Endodermal cell (in vitro differentiated cells): ENCODE measurements at regions not wholly inside any gene's neighbourhood (a gene's known extent, or its start where the extent isn't known, plus 50 kb on each side); places are given as distances from the start of the nearest gene placed in this dataset.

Experiments
- DNase-seq: peaks from one replicate; pipeline ENCODE4 v3.0.0-alpha.2; 2017
- H3K27ac ChIP-seq: 2 replicates; pipeline ENCODE4 v1.5.1; 2013; ENCODE audit warnings: mild to moderate bottlenecking, low read depth, low read length, moderate library complexity
- H3K27me3 ChIP-seq: 2 replicates; pipeline ENCODE4 v1.6.1; 2013; ENCODE audit warnings: mild to moderate bottlenecking, low read length, moderate library complexity; ENCODE audit not compliant: insufficient read depth, control insufficient read depth, poor library complexity, severe bottlenecking
- H3K36me3 ChIP-seq: 2 replicates; pipeline ENCODE4 v1.7.0; 2013; ENCODE audit warnings: mild to moderate bottlenecking, low read length, moderate library complexity; ENCODE audit not compliant: control insufficient read depth, insufficient read depth
- H3K4me1 ChIP-seq: one replicate; pipeline ENCODE4 v1.7.0; 2013; ENCODE audit warnings: low read length; ENCODE audit not compliant: control insufficient read depth, insufficient read depth
- H3K4me3 ChIP-seq: 2 replicates; pipeline ENCODE4 v1.5.1; 2013; ENCODE audit warnings: mild to moderate bottlenecking, low read length, moderate library complexity
- H3K9ac ChIP-seq: 2 replicates; pipeline ENCODE4 v1.6.1; 2013; ENCODE audit warnings: mild to moderate bottlenecking, low read length, moderate library complexity; ENCODE audit not compliant: poor library complexity, severe bottlenecking; ENCODE audit errors: extremely low read depth
- H3K9me3 ChIP-seq: 2 replicates; pipeline ENCODE4 v1.6.1; 2013; ENCODE audit warnings: mild to moderate bottlenecking, low read length, moderate library complexity; ENCODE audit not compliant: control insufficient read depth
- H3K27ac Mint-ChIP-seq: 2 replicates; pipeline ENCODE4 v1.8.0; 2020; ENCODE audit warnings: mixed read lengths
- H3K27me3 Mint-ChIP-seq: 2 replicates; pipeline ENCODE4 v1.8.0; 2021; ENCODE audit warnings: mild to moderate bottlenecking, mixed read lengths; ENCODE audit not compliant: insufficient read depth
- H3K36me3 Mint-ChIP-seq: 2 replicates; pipeline ENCODE4 v1.8.0; 2020; ENCODE audit warnings: low read depth, mixed read lengths
- H3K4me1 Mint-ChIP-seq: 2 replicates; pipeline ENCODE4 v1.8.0; 2020; ENCODE audit warnings: mixed read lengths
- H3K4me3 Mint-ChIP-seq: 2 replicates; pipeline ENCODE4 v1.8.0; 2020; ENCODE audit warnings: mild to moderate bottlenecking, moderate library complexity, mixed read lengths
- H3K9me3 Mint-ChIP-seq: 2 replicates; pipeline ENCODE4 v1.8.0; 2020; ENCODE audit warnings: mild to moderate bottlenecking, mixed read lengths
- CTCF ChIP-seq: fragments of 200-600 bp; sonication (generic); conservative IDR thresholded peaks from 2 replicates; pipeline ENCODE4 v1.5.0; 2021; ENCODE audit warnings: antibody characterized with exemption, mild to moderate bottlenecking
- WGBS, 2 experiments: methylation state at CpG; one replicate each; pipeline versions ENCODE4 v1.1.5 to v1.1.7; 2013; ENCODE audit warnings: missing lambda C conversion rate in 2 of 2, mixed read lengths in 1 of 2; ENCODE audit not compliant: insufficient coverage in 1 of 2, insufficient read length in 1 of 2; 5-methylcytosine and 5-hydroxymethylcytosine counted together

DNA sequence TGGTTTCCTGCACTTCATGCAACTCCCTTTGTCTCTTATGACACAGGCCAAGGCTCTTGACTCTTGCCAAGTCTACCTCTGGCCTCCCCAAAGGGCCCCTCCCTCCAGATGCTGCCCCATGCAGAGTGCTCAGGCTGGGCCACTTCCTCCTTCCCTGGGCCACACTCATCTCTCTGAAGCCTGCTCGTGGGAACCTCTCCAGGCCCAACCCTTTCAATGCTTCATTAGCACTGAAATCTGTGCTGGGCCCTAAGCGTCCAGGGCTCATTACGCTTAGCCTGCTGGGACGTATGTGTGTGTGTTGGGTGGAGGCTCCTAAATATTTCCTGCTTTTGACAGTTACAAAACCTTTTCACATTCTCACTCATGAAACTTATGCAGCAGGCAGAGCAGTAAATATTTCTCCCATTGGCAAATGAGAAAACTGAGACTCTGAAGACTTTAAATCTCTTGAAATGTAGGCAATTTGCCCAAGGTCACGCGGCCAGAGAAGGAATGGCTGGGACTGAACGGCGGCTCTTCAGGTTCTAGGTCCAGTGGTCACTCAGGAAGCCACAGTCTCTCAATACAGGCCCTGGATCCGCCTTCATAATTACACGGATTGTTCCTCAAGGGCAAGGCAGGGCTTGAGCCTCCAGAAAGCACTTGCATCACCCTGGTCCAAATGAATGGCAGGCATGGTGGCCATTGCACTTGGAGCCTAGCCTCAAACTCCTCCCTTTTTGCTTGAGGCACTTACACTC is 241.7 kb upstream of the HES1 start:
- Mint-ChIP-seq H3K4me3 (no peak overlapping the region), H3K27ac (peak overlapping the region; percentile 63), H3K4me1 (peaks cover 18% of the 10 kb centered on the region), H3K36me3 (no peaks in the 10 kb centered on the region), H3K9me3 (peaks cover 7% of the 10 kb centered on the region), H3K27me3 (no peaks in the 10 kb centered on the region)
- no peak overlapping the region for H3K4me3 ChIP-seq
- H3K27ac ChIP-seq = no peak overlapping the region
- H3K9ac ChIP-seq = no peak overlapping the region
- no peaks in the 10 kb centered on the region for H3K9me3 ChIP-seq
- no peak for TF ChIP-seq CTCF
- H3K4me1 ChIP-seq = peaks cover 3% of the 10 kb centered on the region
- no peak for DNase-seq
- no peaks in the 10 kb centered on the region for H3K27me3 ChIP-seq
- H3K36me3 ChIP-seq = no peaks in the 10 kb centered on the region
- 83 to 98% methylated on average over 5 to 9 of the region's 10 CpGs for WGBS, 2 experiments

- Histone ChIP-seq H3K27ac (no peak overlapping the region), H3K9me3 (no peaks in the 10 kb centered on the region), H3K4me3 (no peak overlapping the region), H3K36me3 (no peaks in the 10 kb centered on the region), H3K9ac (no peak overlapping the region), H3K4me1 (peaks cover 3% of the 10 kb centered on the region), H3K27me3 (no peaks in the 10 kb centered on the region)
- TF ChIP-seq CTCF = no peak
- Mint-ChIP-seq H3K27ac (no peak overlapping the region), H3K27me3 (no peaks in the 10 kb centered on the region), H3K9me3 (peaks cover 7% of the 10 kb centered on the region), H3K4me3 (no peak overlapping the region), H3K36me3 (no peaks in the 10 kb centered on the region), H3K4me1 (peaks cover 16% of the 10 kb centered on the region)
- 97 to 100% methylated on average over 1 to 4 of the region's 4 CpGs for WGBS, 2 experiments
- no peak for DNase-seq
Observed at GRCh38 chr3:193895409-193895808, 240.5 kb upstream of the HES1 start.

DNA sequence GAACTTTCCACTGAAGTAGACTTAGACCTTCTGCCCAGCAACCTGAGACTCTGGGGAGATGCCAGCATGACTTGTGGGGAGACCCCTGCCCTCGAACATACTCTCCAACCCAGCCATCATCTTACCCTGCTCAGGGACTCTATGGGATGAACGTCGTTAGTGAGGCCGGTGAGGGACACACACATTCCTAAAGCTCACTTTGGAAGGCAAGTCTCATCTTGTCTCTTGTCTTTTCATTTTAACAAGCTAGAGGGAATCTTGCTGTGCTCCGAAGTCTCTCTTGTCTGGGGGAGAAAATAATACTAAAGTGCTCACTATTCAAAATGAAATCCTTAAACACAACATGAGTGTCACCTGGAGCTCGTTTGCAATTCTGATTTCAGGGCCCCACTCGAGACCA is 239.5 kb upstream of the HES1 start:
- no peaks in the 10 kb centered on the region for H3K27me3 ChIP-seq
- no peak overlapping the region for H3K27ac ChIP-seq
- H3K4me1 ChIP-seq = peaks cover 3% of the 10 kb centered on the region
- Mint-ChIP-seq H3K9me3 (peaks cover 14% of the 10 kb centered on the region), H3K27ac (no peak overlapping the region), H3K36me3 (no peaks in the 10 kb centered on the region), H3K4me3 (no peak overlapping the region), H3K4me1 (peaks cover 16% of the 10 kb centered on the region), H3K27me3 (no peaks in the 10 kb centered on the region)
- 76 to 79% methylated on average over 5 to 7 of the region's 7 CpGs for WGBS, 2 experiments
- peaks cover 7% of the 10 kb centered on the region for H3K9me3 ChIP-seq
- no peak for DNase-seq
- H3K36me3 ChIP-seq = no peaks in the 10 kb centered on the region
- no peak overlapping the region for H3K4me3 ChIP-seq
- no peak overlapping the region for H3K9ac ChIP-seq
- no peak for TF ChIP-seq CTCF
